ENCODE measurements at regions not wholly inside any gene's neighbourhood (a gene's known extent, or its start where the extent isn't known, plus 50 kb on each side); places are given as distances from the start of the nearest gene placed in this dataset.
"Not testable (repeated sequence)": the region's sequence is repeated elsewhere in the genome, so short reads cannot be mapped to it uniquely, and the experiment has no call there.

DNA sequence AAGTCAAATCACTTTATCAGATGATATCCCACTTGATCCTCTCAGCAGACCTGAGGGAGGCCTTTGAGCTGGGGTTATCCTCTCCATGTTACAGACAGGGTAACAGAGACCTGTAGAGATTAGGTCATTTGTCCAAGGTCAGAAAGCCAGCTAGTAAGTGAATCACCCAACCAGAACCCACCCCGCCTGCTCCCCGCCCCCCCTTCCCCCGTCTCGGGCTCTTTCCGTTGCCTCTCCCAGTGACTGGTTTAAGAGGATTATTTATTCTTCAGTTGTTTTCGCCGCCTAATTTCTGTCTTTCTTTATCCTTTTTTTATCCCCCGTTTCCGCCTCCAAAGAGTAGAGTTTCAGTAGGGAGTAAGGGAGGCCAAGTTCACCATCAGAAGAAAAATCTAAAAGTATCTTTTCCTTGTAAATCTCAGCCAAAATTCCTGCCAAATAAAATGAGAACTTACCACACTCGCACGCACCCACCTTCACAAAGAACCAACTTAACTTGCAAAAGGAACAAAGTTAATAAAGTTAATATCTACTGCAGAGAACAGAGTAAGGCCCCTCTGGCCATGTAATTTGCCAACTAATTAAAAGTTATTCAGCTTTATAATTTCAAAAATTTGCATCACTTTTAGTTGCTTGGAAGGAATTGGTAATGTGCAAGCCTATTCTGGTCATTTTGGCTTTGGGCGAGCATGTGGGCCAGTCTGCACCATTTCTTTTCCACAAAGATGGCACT lies 76.8 kb upstream of the TRABD2B start:
- intact Hi-C loops (cut with micrococcal nuclease), result no loop called here
- H3K27ac Mint-ChIP-seq, result no peak overlapping the region
- H3K36me3 Mint-ChIP-seq (ENCODE audit: low read depth), result no peaks in the 10 kb centered on the region
- peaks cover 14% of the 10 kb centered on the region for H3K27me3 Mint-ChIP-seq
- H3K4me1 Mint-ChIP-seq (ENCODE audit: low read depth), result no peaks in the 10 kb centered on the region
- H3K4me3 Mint-ChIP-seq, result no peak overlapping the region
- no peaks in the 10 kb centered on the region for H3K9me3 Mint-ChIP-seq

DNA sequence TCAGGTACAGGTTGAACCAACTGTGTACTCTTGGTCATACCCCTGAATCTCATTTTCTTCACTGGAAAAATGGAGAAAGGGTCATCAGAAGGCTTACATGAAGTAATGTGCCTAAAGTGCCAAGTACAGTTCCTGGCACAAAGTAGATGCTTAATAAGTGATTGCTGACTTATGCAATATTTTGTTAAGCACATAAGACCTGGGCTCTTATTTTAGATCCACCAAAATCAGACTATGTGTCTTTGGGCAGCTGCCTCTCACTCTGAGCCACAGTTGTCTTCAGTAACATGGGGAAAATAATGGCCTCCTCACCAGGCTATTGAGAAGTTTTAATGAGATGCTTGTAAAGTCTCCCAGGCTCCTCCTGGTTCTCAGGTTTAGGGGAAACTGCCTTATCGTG lies 74.3 kb upstream of the TRABD2B start:
- Mint-ChIP-seq H3K9me3 (no peaks in the 10 kb centered on the region), H3K4me3 (no peak overlapping the region), H3K4me1 (ENCODE audit: low read depth) (no peaks in the 10 kb centered on the region), H3K36me3 (ENCODE audit: low read depth) (no peaks in the 10 kb centered on the region), H3K27me3 (peaks cover 11% of the 10 kb centered on the region), H3K27ac (no peak overlapping the region)
- intact Hi-C loops (cut with micrococcal nuclease), result no loop called here

DNA sequence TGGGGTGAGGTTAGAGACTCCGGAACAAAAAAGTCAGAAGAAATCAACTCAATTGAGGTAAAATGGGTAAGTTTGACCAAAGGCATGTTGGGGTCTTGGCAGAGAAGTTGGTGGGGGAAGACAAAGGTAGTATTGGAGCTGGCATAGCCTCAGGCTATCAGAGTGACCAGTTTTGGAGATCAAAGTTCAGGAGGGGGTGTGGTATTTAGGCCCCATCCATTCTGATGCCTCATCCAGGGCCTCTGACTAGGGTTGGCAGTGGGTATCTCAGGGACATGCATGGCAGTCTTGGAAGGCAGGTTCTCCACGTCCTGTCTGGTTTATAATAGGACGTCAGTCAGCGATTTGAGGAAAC lies 73.2 kb upstream of the TRABD2B start:
- Mint-ChIP-seq H3K4me1 (ENCODE audit: low read depth) (no peaks in the 10 kb centered on the region), H3K4me3 (no peak overlapping the region), H3K9me3 (no peaks in the 10 kb centered on the region), H3K27ac (no peak overlapping the region), H3K27me3 (peaks cover 6% of the 10 kb centered on the region), H3K36me3 (ENCODE audit: low read depth) (no peaks in the 10 kb centered on the region)
- intact Hi-C loops (cut with micrococcal nuclease), result no loop called here

DNA sequence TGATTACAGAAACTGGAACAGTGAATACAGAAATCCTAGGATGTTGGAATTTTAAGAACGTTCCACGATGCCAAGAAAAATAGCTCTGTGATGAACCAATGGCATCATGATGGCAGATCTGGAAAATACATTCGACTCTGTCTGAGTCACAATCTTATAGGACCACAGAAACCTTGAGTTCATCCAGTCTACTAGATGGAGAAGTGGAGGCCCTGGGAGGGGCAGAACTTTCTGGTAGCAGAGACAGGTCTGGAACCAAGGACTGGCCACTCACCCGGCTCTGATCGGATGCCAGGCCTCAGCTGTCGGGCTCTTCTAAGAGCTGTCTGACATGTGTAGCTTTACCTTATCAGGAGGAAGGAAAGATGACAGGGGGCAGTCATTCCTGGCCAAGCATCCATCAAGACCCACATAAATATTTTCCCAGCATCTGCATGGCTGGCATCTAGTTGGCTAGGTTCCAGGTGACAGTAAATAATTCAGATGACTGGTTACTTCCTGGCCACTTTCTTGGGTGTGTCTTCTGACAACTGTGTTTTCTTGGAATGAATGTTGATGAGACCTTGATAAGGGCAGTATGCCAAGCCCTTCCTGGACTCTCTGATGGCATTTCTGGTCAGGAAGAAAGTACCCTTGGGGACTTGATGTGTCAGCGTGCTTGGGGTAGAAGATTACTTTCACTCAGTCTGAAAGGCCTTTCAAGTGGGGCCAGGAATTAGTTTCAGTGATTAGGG lies 72.6 kb upstream of the TRABD2B start:
- Mint-ChIP-seq H3K27ac (no peak overlapping the region), H3K36me3 (ENCODE audit: low read depth) (no peaks in the 10 kb centered on the region), H3K9me3 (no peaks in the 10 kb centered on the region), H3K27me3 (peaks cover 6% of the 10 kb centered on the region), H3K4me3 (no peak overlapping the region), H3K4me1 (ENCODE audit: low read depth) (no peaks in the 10 kb centered on the region)
- intact Hi-C loops (cut with micrococcal nuclease), result no loop called here

DNA sequence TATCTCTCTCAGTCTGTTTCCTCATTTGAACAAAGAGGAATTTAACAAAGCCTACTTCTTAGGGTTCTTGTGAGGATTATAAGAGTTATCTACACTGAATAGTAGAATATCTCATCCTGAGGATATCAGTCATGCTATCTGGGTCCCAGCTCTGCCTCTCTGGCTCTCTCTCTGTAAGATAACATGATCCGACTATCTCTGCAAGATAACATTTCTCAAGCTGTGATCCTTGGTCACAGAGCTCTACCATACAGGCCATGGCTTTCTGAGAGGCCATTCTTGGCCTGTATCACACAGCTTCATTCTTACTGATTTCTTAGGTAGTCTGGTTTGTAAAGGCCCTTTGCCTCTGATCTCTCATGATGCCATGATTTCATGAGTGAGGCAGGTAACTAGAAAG lies 71.0 kb upstream of the TRABD2B start:
- H3K36me3 Mint-ChIP-seq (ENCODE audit: low read depth), result no peaks in the 10 kb centered on the region
- H3K9me3 Mint-ChIP-seq, result no peaks in the 10 kb centered on the region

DNA sequence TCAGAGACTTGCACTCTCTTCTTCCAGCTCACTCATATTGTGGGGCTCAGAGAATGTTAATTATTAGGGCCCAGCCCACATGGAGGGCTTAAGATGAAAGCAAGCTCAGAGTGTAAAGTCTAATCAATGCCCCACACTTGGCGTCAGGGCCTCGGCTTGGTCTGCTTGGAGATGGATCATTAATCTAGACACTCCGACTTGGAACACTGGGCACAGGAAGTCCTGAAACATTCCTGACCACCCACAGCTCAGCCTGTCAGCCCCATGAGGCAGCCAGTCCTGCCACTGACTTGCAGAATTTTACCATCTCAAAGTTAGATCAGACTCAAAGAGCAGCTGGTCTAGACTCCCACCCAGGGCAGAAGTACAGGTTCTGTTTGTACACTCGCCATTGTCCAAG lies 69.8 kb upstream of the TRABD2B start:
- no peak overlapping the region for H3K4me3 Mint-ChIP-seq
- intact Hi-C loops (cut with micrococcal nuclease), result no loop called here

More for the DNA sequence above, 71.0 kb upstream of the TRABD2B start:
- Mint-ChIP-seq H3K27me3 (peaks cover 4% of the 10 kb centered on the region), H3K27ac (no peak overlapping the region), H3K4me3 (no peak overlapping the region), H3K4me1 (ENCODE audit: low read depth) (no peaks in the 10 kb centered on the region)
- intact Hi-C loops (cut with micrococcal nuclease), result no loop called here

DNA sequence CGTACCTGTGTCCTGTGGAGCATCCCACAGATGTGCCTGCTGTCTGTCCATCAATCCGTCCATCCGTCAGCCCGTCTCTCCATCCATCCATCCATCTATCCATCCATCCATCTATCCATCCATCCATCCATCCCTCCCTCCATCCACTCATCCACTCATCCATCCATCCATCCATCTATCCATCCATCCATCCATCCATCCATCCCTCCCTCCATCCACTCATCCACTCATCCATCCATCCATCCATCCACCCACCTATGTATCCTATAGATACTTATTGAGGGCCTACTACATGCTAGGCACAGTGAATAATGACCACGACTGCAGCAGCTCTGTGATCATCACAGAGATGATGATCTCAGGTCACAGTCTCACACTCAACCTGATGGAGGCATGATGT lies 67.5 kb upstream of the TRABD2B start:
- H3K36me3 Mint-ChIP-seq (ENCODE audit: low read depth); H3K4me1 Mint-ChIP-seq (ENCODE audit: low read depth); H3K27me3 Mint-ChIP-seq; H3K27ac Mint-ChIP-seq; H3K9me3 Mint-ChIP-seq; H3K4me3 Mint-ChIP-seq; intact Hi-C loops (cut with micrococcal nuclease): not testable (repeated sequence)

More for the DNA sequence above, 69.8 kb upstream of the TRABD2B start:
- Mint-ChIP-seq H3K9me3 (no peaks in the 10 kb centered on the region), H3K27me3 (peaks cover 2% of the 10 kb centered on the region), H3K36me3 (ENCODE audit: low read depth) (no peaks in the 10 kb centered on the region), H3K27ac (no peak overlapping the region), H3K4me1 (ENCODE audit: low read depth) (no peaks in the 10 kb centered on the region)

DNA sequence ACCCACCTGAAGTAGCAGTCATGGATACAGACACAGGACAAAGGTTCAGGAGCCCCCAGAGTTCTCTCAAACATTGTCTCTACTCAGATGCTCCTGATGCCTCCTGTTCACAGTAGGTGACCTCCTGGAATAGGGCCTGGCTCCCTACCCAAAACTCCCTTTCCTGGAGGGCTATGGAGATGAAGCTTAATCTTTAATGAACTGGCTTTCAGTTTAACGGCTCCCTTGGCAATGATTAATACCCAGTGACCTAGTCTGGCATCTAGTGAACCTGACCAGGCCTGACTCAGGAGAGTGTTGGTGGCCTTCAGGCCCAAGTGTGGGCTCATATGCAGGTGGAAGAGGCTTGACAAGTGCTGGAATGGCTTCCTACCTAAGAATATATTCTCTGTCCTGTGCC lies 65.2 kb upstream of the TRABD2B start:
- no peaks in the 10 kb centered on the region for H3K9me3 Mint-ChIP-seq
- no peaks in the 10 kb centered on the region for H3K27me3 Mint-ChIP-seq
- H3K4me3 Mint-ChIP-seq, result no peak overlapping the region
- intact Hi-C loops (cut with micrococcal nuclease), result no loop called here
- no peaks in the 10 kb centered on the region for H3K4me1 Mint-ChIP-seq (ENCODE audit: low read depth)
- no peaks in the 10 kb centered on the region for H3K36me3 Mint-ChIP-seq (ENCODE audit: low read depth)
- H3K27ac Mint-ChIP-seq, result no peak overlapping the region

DNA sequence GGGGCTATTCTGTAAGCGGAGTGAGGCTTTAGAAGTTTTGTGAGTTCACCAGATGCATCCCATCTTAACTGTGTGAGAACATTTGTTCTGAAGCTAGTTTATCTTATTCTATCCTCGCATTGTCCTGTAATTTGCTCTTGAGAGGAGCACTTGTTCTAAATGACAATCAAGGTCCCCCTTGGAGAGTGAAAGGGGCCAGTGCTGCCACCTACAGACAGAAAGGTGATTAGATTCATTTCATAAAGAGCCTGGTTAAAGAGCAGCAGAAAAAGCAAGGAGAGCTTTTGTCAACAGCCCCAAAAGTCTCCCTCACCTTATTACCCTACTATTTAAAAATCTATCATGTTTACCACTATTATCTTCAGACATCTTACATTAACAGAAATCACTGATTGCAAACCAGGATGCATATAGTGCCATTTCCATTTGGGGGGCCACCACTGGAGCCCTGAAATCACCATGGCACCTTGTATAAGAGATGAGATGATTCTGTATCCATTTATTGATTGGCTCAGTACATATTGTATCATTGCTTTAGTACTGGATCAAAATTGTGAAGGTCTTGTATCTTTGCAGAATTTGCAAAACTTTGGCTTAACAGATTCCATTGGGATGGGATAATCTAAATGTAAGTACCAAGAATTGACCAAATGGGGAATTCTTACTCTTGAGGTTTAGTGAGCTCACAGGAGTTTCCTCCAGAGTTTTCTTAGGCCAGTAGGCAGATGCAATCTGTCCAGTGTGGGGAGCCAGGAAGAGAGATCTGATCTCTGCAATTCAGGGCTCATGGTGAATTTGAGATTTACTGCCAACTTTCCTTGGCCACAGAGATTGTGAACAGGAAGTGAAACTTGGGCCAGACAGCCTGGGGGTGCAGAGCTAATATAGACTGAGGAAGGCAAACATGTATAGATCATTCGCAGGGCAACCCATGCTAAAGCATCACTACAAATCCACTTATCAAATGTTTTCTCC lies 64.3 kb upstream of the TRABD2B start:
- H3K4me3 Mint-ChIP-seq, result no peak overlapping the region
- no peaks in the 10 kb centered on the region for H3K36me3 Mint-ChIP-seq (ENCODE audit: low read depth)
- H3K4me1 Mint-ChIP-seq (ENCODE audit: low read depth), result no peaks in the 10 kb centered on the region
- no peak overlapping the region for H3K27ac Mint-ChIP-seq
- intact Hi-C loops (cut with micrococcal nuclease), result no loop called here
- no peaks in the 10 kb centered on the region for H3K9me3 Mint-ChIP-seq
- H3K27me3 Mint-ChIP-seq, result peaks cover 3% of the 10 kb centered on the region

DNA sequence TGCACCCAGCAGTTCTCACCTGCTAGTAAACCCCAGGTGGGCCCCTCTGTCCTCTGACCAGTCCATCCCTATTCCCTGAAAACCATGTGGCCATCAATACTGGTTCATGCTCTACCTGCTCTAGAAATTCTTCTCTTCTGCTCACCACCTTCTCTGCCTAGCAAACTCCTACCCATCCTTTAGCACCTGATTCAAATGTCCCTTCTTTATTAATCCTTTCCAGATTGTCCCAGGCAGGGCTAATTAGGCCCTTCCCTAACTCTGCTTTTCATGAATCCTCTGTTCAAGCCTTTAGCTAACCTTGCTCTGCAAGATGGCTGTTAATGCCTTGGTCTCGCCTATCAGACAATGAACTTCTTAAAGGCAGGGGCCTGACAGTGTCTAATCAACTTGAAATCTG lies 62.1 kb upstream of the TRABD2B start:
- intact Hi-C loops (cut with micrococcal nuclease), result no loop called here
- Mint-ChIP-seq H3K4me3 (no peak overlapping the region), H3K9me3 (no peaks in the 10 kb centered on the region), H3K27ac (no peak overlapping the region), H3K4me1 (ENCODE audit: low read depth) (peaks cover 5% of the 10 kb centered on the region), H3K36me3 (ENCODE audit: low read depth) (no peaks in the 10 kb centered on the region), H3K27me3 (peaks cover 8% of the 10 kb centered on the region)

DNA sequence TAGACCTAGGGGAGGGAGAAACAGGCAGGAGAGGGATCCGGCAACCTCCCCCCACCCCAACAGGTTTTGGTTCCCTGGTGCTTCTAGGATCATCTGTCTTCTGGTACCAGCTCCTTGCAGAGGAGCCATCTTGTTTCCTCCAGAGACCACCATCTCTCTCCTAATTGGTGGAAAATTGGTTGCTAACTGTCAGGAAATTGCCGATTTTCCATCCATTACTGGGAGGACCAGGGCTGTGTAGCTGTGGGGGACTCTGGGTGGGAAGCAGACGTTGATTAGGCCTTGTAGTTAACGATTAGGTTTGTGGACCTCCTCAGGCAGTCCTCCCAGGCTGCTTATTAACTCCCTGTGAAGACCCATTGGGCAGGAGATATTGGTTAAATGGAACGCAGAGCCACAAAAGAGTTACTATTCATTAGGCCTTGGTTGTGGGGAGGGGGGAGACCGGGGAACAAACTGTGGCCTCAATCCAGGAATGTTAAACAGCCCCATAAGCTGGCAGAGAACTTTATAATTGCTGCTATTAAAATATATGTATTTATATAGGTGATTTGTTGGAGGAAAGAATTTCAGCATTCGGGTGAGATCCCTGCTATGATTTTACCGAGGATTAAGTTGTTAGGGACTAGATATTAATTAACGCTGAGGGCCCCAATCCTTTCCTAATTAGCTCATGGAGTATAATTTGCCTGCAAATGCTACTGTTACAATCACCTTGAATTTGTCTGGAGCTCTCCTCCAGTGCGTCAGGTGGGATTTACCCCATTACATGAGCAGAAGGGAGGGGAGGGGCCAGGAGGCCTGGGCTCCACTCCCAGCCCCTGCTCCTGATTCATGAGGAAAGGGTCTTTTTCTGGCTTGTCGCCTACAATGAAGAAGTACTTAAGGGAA lies 61.2 kb upstream of the TRABD2B start:
- no peaks in the 10 kb centered on the region for H3K9me3 Mint-ChIP-seq
- no peak overlapping the region for H3K27ac Mint-ChIP-seq
- H3K27me3 Mint-ChIP-seq, result peaks cover 9% of the 10 kb centered on the region
- intact Hi-C loops (cut with micrococcal nuclease), result no loop called here
- no peaks in the 10 kb centered on the region for H3K36me3 Mint-ChIP-seq (ENCODE audit: low read depth)
- H3K4me3 Mint-ChIP-seq, result no peak overlapping the region
- H3K4me1 Mint-ChIP-seq (ENCODE audit: low read depth), result peaks cover 5% of the 10 kb centered on the region

DNA sequence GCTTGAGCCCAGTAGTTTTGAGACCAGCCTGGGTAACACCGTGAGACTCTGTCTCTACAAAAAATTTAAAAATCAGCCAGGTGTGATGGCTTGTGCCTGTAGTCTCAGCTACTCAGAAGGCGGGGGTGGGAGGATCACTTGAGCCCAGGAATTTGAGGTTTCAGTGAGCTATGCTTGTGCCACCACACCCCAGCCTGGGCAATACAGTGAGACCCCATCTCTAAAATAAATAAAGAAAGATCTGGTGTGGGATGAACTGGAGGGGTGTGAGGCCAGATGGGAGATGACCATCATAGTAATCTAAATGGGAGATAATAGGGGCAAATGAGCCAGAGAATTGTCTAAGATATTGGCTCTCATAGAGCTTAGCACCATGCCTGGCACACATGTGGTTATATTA lies 60.1 kb upstream of the TRABD2B start:
- H3K4me3 Mint-ChIP-seq, result no peak overlapping the region
- H3K9me3 Mint-ChIP-seq, result no peaks in the 10 kb centered on the region
- intact Hi-C loops (cut with micrococcal nuclease), result no loop called here
- no peaks in the 10 kb centered on the region for H3K36me3 Mint-ChIP-seq (ENCODE audit: low read depth)
- H3K27me3 Mint-ChIP-seq, result peaks cover 10% of the 10 kb centered on the region
- H3K4me1 Mint-ChIP-seq (ENCODE audit: low read depth), result peaks cover 5% of the 10 kb centered on the region
- H3K27ac Mint-ChIP-seq, result no peak overlapping the region
